ENCODE measurements at regions not wholly inside any gene's neighbourhood (a gene's known extent, or its start where the extent isn't known, plus 50 kb on each side); places are given as distances from the start of the nearest gene placed in this dataset.

DNA sequence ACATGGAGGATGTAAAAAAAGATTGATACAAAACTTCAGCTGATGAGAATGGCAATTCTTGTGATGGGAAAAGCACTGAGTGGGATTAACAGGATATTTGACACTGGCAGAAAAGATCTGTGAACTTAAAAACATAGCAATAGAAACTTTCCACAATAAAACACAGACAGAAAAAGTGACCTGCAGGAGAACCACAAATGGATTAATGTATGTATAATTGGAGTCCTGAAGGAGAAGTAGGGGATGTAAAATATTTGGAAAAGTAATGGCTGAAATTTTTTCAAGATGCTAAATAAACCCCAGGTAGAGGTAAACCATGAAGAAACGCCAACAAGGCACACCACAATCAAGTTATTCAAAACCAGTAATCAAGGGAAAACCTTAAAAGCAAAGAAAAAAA is 130.8 kb upstream of the C14orf180 start:
- TF ChIP-seq, protein P1, sequence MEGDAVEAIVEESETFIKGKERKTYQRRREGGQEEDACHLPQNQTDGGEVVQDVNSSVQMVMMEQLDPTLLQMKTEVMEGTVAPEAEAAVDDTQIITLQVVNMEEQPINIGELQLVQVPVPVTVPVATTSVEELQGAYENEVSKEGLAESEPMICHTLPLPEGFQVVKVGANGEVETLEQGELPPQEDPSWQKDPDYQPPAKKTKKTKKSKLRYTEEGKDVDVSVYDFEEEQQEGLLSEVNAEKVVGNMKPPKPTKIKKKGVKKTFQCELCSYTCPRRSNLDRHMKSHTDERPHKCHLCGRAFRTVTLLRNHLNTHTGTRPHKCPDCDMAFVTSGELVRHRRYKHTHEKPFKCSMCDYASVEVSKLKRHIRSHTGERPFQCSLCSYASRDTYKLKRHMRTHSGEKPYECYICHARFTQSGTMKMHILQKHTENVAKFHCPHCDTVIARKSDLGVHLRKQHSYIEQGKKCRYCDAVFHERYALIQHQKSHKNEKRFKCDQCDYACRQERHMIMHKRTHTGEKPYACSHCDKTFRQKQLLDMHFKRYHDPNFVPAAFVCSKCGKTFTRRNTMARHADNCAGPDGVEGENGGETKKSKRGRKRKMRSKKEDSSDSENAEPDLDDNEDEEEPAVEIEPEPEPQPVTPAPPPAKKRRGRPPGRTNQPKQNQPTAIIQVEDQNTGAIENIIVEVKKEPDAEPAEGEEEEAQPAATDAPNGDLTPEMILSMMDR (IDR thresholded peaks at IDR 0.05; ENCODE audit: borderline replicate concordance, extremely low read depth, low read length, poor library complexity, severe bottlenecking) = no peak
- no peak for TF ChIP-seq EZH2 (IDR thresholded peaks at IDR 0.05; ENCODE audit: borderline replicate concordance, low read depth, low read length, severe bottlenecking)
